Fibroblast of the aortic adventitia (primary cell): ENCODE measurements at regions not wholly inside any gene's neighbourhood (a gene's known extent, or its start where the extent isn't known, plus 50 kb on each side); places are given as distances from the start of the nearest gene placed in this dataset.

Experiments used
- DNase-seq: peaks from one replicate; pipeline ENCODE4 v3.0.0-alpha.2; 2010; ENCODE audit warnings: low read depth
- H3K4me3 ChIP-seq: 2 replicates; pipeline ENCODE4 v1.5.1; 2011; ENCODE audit warnings: low read depth, mild to moderate bottlenecking, control low read depth, low read length, moderate library complexity
- CTCF ChIP-seq: IDR thresholded peaks from 2 replicates; pipeline ENCODE4 v1.5.1; 2011; ENCODE audit warnings: mild to moderate bottlenecking, low read length, control low read depth, inconsistent platforms; ENCODE audit not compliant: insufficient read depth

- no peak for TF ChIP-seq CTCF
- H3K4me3 ChIP-seq = no peak overlapping the region
- DNase-seq = no peak
These were observed 162.4 kb upstream of the MEOX2 start for GRCh38 chr7:15848901-15849300.

GRCh38 chr7:15848362-15848761 lies 161.9 kb upstream of the MEOX2 start:
- peak; percentile 56 for DNase-seq
- no peak overlapping the region for H3K4me3 ChIP-seq
- no peak for TF ChIP-seq CTCF

- DNase-seq = no peak
- TF ChIP-seq CTCF = no peak
These were observed 159.4 kb upstream of the MEOX2 start for GRCh38 chr7:15845868-15846267.

GRCh38 chr7:15845461-15845860 lies 159.0 kb upstream of the MEOX2 start:
- DNase-seq = no peak
- H3K4me3 ChIP-seq = no peak overlapping the region
- TF ChIP-seq CTCF = no peak

More at GRCh38 chr7:15845868-15846267, 159.4 kb upstream of the MEOX2 start:
- H3K4me3 ChIP-seq = no peak overlapping the region

GRCh38 chr7:15839416-15840100 lies 153.1 kb upstream of the MEOX2 start:
- peak; percentile 41 for DNase-seq
- peak overlapping the region; percentile 15 for H3K4me3 ChIP-seq
- no peak for TF ChIP-seq CTCF

GRCh38 chr7:15838265-15838664 lies 151.8 kb upstream of the MEOX2 start:
- H3K4me3 ChIP-seq = no peak overlapping the region
- DNase-seq = no peak
- TF ChIP-seq CTCF = no peak
